Mesothelial cell of epicardium (in vitro differentiated cells): ENCODE measurements at regions not wholly inside any gene's neighbourhood (a gene's known extent, or its start where the extent isn't known, plus 50 kb on each side); places are given as distances from the start of the nearest gene placed in this dataset.

ENCODE experiments used
- DNase-seq, 2 experiments: peaks; one replicate each; pipeline ENCODE4 v3.0.0; 2021; ENCODE audit warnings: low spot score in 2 of 2; ENCODE audit not compliant: unreplicated experiment in 2 of 2
- H3K27ac Mint-ChIP-seq: 2 replicates; pipeline ENCODE4 v1.8.0; 2021; ENCODE audit warnings: mixed read lengths
- H3K27me3 Mint-ChIP-seq: 2 replicates; pipeline ENCODE4 v1.8.0; 2021; ENCODE audit warnings: low read depth, mixed read lengths
- H3K36me3 Mint-ChIP-seq: 2 replicates; pipeline ENCODE4 v1.8.0; 2021; ENCODE audit warnings: mixed read lengths
- H3K4me1 Mint-ChIP-seq: 2 replicates; pipeline ENCODE4 v1.8.0; 2021; ENCODE audit warnings: mixed read lengths
- H3K4me3 Mint-ChIP-seq: 2 replicates; pipeline ENCODE4 v1.8.0; 2021; ENCODE audit warnings: mild to moderate bottlenecking, moderate library complexity, mixed read lengths
- H3K9me3 Mint-ChIP-seq: 2 replicates; pipeline ENCODE4 v1.8.0; 2021; ENCODE audit warnings: mixed read lengths
- CTCF ChIP-seq: fragments of 200-600 bp; sonication (generic); IDR thresholded peaks from one replicate; pipeline ENCODE4 v1.5.0; 2021; ENCODE audit warnings: antibody characterized with exemption; ENCODE audit not compliant: unreplicated experiment

GRCh38 chr3:118277814-118278213, 756.8 kb downstream of the IGSF11 start:
- no peak for TF ChIP-seq CTCF
- Mint-ChIP-seq H3K9me3 (no peaks in the 10 kb centered on the region), H3K36me3 (no peaks in the 10 kb centered on the region), H3K27me3 (no peaks in the 10 kb centered on the region), H3K27ac (no peak overlapping the region), H3K4me3 (no peak overlapping the region), H3K4me1 (no peaks in the 10 kb centered on the region)
- no peak for DNase-seq

- Mint-ChIP-seq H3K4me3 (no peak overlapping the region), H3K36me3 (no peaks in the 10 kb centered on the region)
- no peak for TF ChIP-seq CTCF
These were observed 741.8 kb downstream of the IGSF11 start for GRCh38 chr3:118292841-118293240.

GRCh38 chr3:118298133-118298532, 736.5 kb downstream of the IGSF11 start:
- no peak for TF ChIP-seq CTCF
- no peak overlapping the region for H3K27ac Mint-ChIP-seq
- no peaks in the 10 kb centered on the region for H3K9me3 Mint-ChIP-seq
- H3K27me3 Mint-ChIP-seq = no peaks in the 10 kb centered on the region
- no peaks in the 10 kb centered on the region for H3K4me1 Mint-ChIP-seq
- DNase-seq = no peak
- no peaks in the 10 kb centered on the region for H3K36me3 Mint-ChIP-seq
- H3K4me3 Mint-ChIP-seq = no peak overlapping the region

More at GRCh38 chr3:118292841-118293240, 741.8 kb downstream of the IGSF11 start:
- Mint-ChIP-seq H3K27me3 (peaks cover 1% of the 10 kb centered on the region), H3K27ac (no peak overlapping the region), H3K4me1 (no peaks in the 10 kb centered on the region), H3K9me3 (no peaks in the 10 kb centered on the region)
- DNase-seq = no peak

- Mint-ChIP-seq H3K9me3 (no peaks in the 10 kb centered on the region), H3K4me1 (no peaks in the 10 kb centered on the region), H3K4me3 (no peak overlapping the region), H3K27ac (no peak overlapping the region), H3K27me3 (peaks cover 6% of the 10 kb centered on the region), H3K36me3 (no peaks in the 10 kb centered on the region)
- TF ChIP-seq CTCF = no peak
- no peak for DNase-seq
These were observed 730.1 kb downstream of the IGSF11 start for GRCh38 chr3:118304557-118304956.

- no peak overlapping the region for H3K27ac Mint-ChIP-seq
- H3K4me3 Mint-ChIP-seq = no peak overlapping the region
- peaks cover 4% of the 10 kb centered on the region for H3K36me3 Mint-ChIP-seq
- no peaks in the 10 kb centered on the region for H3K4me1 Mint-ChIP-seq
- H3K9me3 Mint-ChIP-seq = peaks cover 61% of the 10 kb centered on the region
- no peaks in the 10 kb centered on the region for H3K27me3 Mint-ChIP-seq
- DNase-seq = no peak
- TF ChIP-seq CTCF = no peak
These were observed 701.9 kb downstream of the IGSF11 start for GRCh38 chr3:118332699-118333098.

GRCh38 chr3:118337649-118338048, 697.0 kb downstream of the IGSF11 start:
- H3K27me3 Mint-ChIP-seq = no peaks in the 10 kb centered on the region
- no peak for DNase-seq
- no peak overlapping the region for H3K4me3 Mint-ChIP-seq
- H3K36me3 Mint-ChIP-seq = no peaks in the 10 kb centered on the region
- peaks cover 27% of the 10 kb centered on the region for H3K9me3 Mint-ChIP-seq
- TF ChIP-seq CTCF = no peak
- H3K4me1 Mint-ChIP-seq = no peaks in the 10 kb centered on the region
- H3K27ac Mint-ChIP-seq = no peak overlapping the region
